ENCODE measurements at regions not wholly inside any gene's neighbourhood (a gene's known extent, or its start where the extent isn't known, plus 50 kb on each side); places are given as distances from the start of the nearest gene placed in this dataset.
"Not testable (repeated sequence)": the region's sequence is repeated elsewhere in the genome, so short reads cannot be mapped to it uniquely, and the experiment has no call there.

DNA sequence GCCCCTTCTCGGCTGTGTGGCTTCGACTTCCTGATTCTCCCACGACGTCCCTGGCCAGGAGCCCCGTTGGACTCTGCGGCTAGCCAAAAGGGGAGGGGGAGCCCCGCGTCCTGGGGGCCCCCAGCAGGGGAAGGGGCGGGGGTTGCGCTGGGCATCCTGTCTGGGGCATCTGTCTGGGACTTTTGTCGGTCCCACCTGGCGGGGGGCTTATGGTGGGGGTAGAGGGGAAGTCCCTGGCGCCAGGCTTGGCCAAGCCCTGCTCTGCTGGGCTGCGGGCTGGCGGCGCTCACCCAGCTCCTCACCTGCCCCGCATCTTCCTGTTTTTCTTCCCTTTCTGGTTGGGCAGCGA lies 142.7 kb upstream of the EEF2KMT start:
- H3K27ac ChIP-seq (ENCODE audit: low read depth in 2 of 2, low read length in 2 of 2); H3K4me1 ChIP-seq (ENCODE audit: control insufficient read depth in 2 of 3, insufficient read depth in 2 of 3, low read depth in 1 of 3, low read length in 3 of 3); H3K9ac ChIP-seq (ENCODE audit: low read length in 3 of 3); H3K4me3 ChIP-seq (ENCODE audit: low read length in 3 of 3); intact Hi-C loops (cut with DNase I); H3K36me3 ChIP-seq (ENCODE audit: control insufficient read depth in 2 of 3, insufficient read depth in 3 of 3, low read length in 3 of 3); H3K27me3 ChIP-seq (ENCODE audit: control insufficient read depth, insufficient read depth, low read length); H3K9me3 ChIP-seq (ENCODE audit: control insufficient read depth in 2 of 3, insufficient read depth in 1 of 3, low read length in 3 of 3); FAIRE-seq: not testable (repeated sequence)
- peak in 1 of 5 donors; percentile 1 for DNase-seq

GRCh38 chr16:5239472-5240277 lies 142.1 kb upstream of the EEF2KMT start:
- intact Hi-C loops (cut with DNase I); H3K27ac ChIP-seq (ENCODE audit: low read depth in 2 of 2, low read length in 2 of 2); H3K9ac ChIP-seq (ENCODE audit: low read length in 3 of 3); H3K4me1 ChIP-seq (ENCODE audit: control insufficient read depth in 2 of 3, insufficient read depth in 2 of 3, low read depth in 1 of 3, low read length in 3 of 3); H3K4me3 ChIP-seq (ENCODE audit: low read length in 3 of 3); H3K9me3 ChIP-seq (ENCODE audit: control insufficient read depth in 2 of 3, insufficient read depth in 1 of 3, low read length in 3 of 3); H3K36me3 ChIP-seq (ENCODE audit: control insufficient read depth in 2 of 3, insufficient read depth in 3 of 3, low read length in 3 of 3); FAIRE-seq; H3K27me3 ChIP-seq (ENCODE audit: control insufficient read depth, insufficient read depth, low read length): not testable (repeated sequence)
- TF ChIP-seq, protein P1, sequence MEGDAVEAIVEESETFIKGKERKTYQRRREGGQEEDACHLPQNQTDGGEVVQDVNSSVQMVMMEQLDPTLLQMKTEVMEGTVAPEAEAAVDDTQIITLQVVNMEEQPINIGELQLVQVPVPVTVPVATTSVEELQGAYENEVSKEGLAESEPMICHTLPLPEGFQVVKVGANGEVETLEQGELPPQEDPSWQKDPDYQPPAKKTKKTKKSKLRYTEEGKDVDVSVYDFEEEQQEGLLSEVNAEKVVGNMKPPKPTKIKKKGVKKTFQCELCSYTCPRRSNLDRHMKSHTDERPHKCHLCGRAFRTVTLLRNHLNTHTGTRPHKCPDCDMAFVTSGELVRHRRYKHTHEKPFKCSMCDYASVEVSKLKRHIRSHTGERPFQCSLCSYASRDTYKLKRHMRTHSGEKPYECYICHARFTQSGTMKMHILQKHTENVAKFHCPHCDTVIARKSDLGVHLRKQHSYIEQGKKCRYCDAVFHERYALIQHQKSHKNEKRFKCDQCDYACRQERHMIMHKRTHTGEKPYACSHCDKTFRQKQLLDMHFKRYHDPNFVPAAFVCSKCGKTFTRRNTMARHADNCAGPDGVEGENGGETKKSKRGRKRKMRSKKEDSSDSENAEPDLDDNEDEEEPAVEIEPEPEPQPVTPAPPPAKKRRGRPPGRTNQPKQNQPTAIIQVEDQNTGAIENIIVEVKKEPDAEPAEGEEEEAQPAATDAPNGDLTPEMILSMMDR (IDR thresholded peaks at IDR 0.05; ENCODE audit: borderline replicate concordance, extremely low read depth, insufficient read depth) = peak; percentile 51
- DNase-seq = peak in 4 of 5 donors; percentile 11 to 50 (median 25)

DNA sequence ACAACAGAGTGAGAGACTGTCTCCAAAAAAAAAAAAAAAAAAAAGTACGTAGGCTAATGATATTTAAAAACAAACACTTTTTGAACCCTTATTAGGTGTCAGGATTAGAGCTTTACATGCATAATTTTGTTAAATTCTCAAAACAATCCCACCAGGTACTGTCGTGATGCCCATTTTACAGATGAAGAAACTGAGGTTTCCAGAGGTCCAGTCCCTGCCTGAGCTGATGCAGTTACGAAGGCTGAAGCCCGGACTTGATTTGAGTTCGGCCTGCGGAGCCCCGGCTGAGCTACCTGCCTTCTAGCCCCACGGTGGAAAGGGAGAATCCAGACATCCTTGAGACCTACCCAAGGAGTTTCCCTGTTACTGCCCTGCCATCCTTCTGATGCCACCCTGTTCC lies 137.5 kb upstream of the EEF2KMT start:
- no peak for FAIRE-seq

DNA sequence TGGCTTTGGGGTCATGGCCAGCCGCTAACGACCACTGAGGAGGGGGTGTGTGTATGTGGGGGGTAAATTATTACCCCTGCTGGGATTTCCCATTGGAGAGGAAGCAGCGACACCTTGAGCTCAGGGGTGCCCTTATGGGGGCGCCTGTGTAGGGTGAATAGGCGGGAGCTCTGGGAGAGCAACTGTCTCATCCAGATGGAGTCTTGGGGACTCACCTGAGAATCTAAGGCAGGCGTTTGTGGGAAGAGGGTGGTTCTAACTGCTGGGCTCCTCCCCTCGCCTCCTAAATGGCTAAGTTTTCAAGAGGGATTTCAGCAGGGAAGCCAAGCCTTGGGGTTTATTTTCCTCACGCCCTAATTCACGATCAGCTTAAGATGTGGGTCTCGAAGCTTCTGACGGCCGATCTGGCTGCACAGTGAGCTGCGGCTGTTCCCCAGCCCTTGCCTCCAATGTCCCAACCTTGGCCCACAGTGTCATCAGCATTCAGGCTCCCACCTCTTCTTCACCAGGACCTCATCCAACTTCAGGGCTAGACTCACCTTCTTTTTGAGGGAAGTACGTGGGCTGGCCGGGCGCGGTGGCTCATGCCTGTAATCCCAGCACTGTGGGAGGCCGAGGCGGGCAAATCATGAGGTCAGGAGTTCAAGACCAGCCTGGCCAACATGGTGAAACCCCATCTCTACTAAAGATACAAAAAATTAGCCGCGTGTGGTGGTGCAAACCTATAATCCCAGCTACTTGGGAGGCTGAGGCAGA lies 136.9 kb upstream of the EEF2KMT start:
- FAIRE-seq (no peak), DNase-seq (no peak)
- no peaks in the 10 kb centered on the region for H3K36me3 ChIP-seq (ENCODE audit: control insufficient read depth in 2 of 3, insufficient read depth in 3 of 3, low read length in 3 of 3)
- intact Hi-C loops (cut with DNase I) = no loop called here
- H3K4me1 ChIP-seq (ENCODE audit: control insufficient read depth in 2 of 3, insufficient read depth in 2 of 3, low read depth in 1 of 3, low read length in 3 of 3) = no peaks in the 10 kb centered on the region
- no peak overlapping the region for H3K9ac ChIP-seq (ENCODE audit: low read length in 3 of 3)
- H3K27me3 ChIP-seq (ENCODE audit: control insufficient read depth, insufficient read depth, low read length) = no peaks in the 10 kb centered on the region
- no peaks in the 10 kb centered on the region for H3K9me3 ChIP-seq (ENCODE audit: control insufficient read depth in 2 of 3, insufficient read depth in 1 of 3, low read length in 3 of 3)
- H3K4me3 ChIP-seq (ENCODE audit: low read length in 3 of 3) = no peak overlapping the region
- TF ChIP-seq, protein P1 (IDR thresholded peaks at IDR 0.05; ENCODE audit: borderline replicate concordance, extremely low read depth, insufficient read depth) = no peak
- H3K27ac ChIP-seq (ENCODE audit: low read depth in 2 of 2, low read length in 2 of 2) = no peak overlapping the region

More for the DNA sequence above, 137.5 kb upstream of the EEF2KMT start:
- no peaks in the 10 kb centered on the region for H3K4me1 ChIP-seq (ENCODE audit: control insufficient read depth in 2 of 3, insufficient read depth in 2 of 3, low read depth in 1 of 3, low read length in 3 of 3)
- DNase-seq = no peak
- H3K9me3 ChIP-seq (ENCODE audit: control insufficient read depth in 2 of 3, insufficient read depth in 1 of 3, low read length in 3 of 3) = no peaks in the 10 kb centered on the region
- H3K27me3 ChIP-seq (ENCODE audit: control insufficient read depth, insufficient read depth, low read length) = no peaks in the 10 kb centered on the region
- no peak overlapping the region for H3K9ac ChIP-seq (ENCODE audit: low read length in 3 of 3)
- TF ChIP-seq, protein P1 (IDR thresholded peaks at IDR 0.05; ENCODE audit: borderline replicate concordance, extremely low read depth, insufficient read depth) = no peak
- no peak overlapping the region for H3K27ac ChIP-seq (ENCODE audit: low read depth in 2 of 2, low read length in 2 of 2)
- intact Hi-C loops (cut with DNase I) = no loop called here
- H3K4me3 ChIP-seq (ENCODE audit: low read length in 3 of 3) = no peak overlapping the region
- H3K36me3 ChIP-seq (ENCODE audit: control insufficient read depth in 2 of 3, insufficient read depth in 3 of 3, low read length in 3 of 3) = no peaks in the 10 kb centered on the region
